CMK (cell line): ENCODE measurements at regions not wholly inside any gene's neighbourhood (a gene's known extent, or its start where the extent isn't known, plus 50 kb on each side); places are given as distances from the start of the nearest gene placed in this dataset.
"Not testable (repeated sequence)": the region's sequence is repeated elsewhere in the genome, so short reads cannot be mapped to it uniquely, and the experiment has no call there.

Experiments used
- DNase-seq: peaks from one replicate; pipeline ENCODE4 v3.0.0-alpha.2; 2010; ENCODE audit warnings: low read depth

- DNase-seq, result no peak
Measured at GRCh38 chr9:107836300-107836699, 346.7 kb upstream of the KLF4 start.

GRCh38 chr9:107833295-107833694 is 343.7 kb upstream of the KLF4 start:
- DNase-seq, result no peak

GRCh38 chr9:107832871-107833270 is 343.3 kb upstream of the KLF4 start:
- DNase-seq, result no peak

- no peak for DNase-seq
Measured at GRCh38 chr9:107830479-107830878, 340.9 kb upstream of the KLF4 start.

GRCh38 chr9:107827884-107828283 is 338.3 kb upstream of the KLF4 start:
- DNase-seq, result no peak

- DNase-seq, result no peak
Measured at GRCh38 chr9:107827304-107827703, 337.7 kb upstream of the KLF4 start.

- not testable (repeated sequence) for DNase-seq
Measured at GRCh38 chr9:107826688-107826983, 337.1 kb upstream of the KLF4 start.

- no peak for DNase-seq
Measured at GRCh38 chr9:107824556-107824955, 335.0 kb upstream of the KLF4 start.

GRCh38 chr9:107819772-107820565 is 330.4 kb upstream of the KLF4 start:
- no peak for DNase-seq

GRCh38 chr9:107818503-107818829 is 328.9 kb upstream of the KLF4 start:
- DNase-seq, result not testable (repeated sequence)

GRCh38 chr9:107817595-107818502 is 328.3 kb upstream of the KLF4 start:
- not testable (repeated sequence) for DNase-seq

GRCh38 chr9:107816561-107817021 is 327.0 kb upstream of the KLF4 start:
- no peak for DNase-seq

- no peak for DNase-seq
Measured at GRCh38 chr9:107815782-107816560, 326.4 kb upstream of the KLF4 start.

GRCh38 chr9:107813287-107813686 is 323.7 kb upstream of the KLF4 start:
- no peak for DNase-seq

GRCh38 chr9:107810461-107810961 is 320.9 kb upstream of the KLF4 start:
- DNase-seq, result no peak

- DNase-seq, result no peak
Measured at GRCh38 chr9:107809871-107810460, 320.4 kb upstream of the KLF4 start.

- DNase-seq, result no peak
Measured at GRCh38 chr9:107807183-107807582, 317.6 kb upstream of the KLF4 start.

GRCh38 chr9:107805201-107805600 is 315.6 kb upstream of the KLF4 start:
- DNase-seq, result no peak

GRCh38 chr9:107794259-107794658 is 304.7 kb upstream of the KLF4 start:
- DNase-seq, result no peak

GRCh38 chr9:107793541-107793940 is 304.0 kb upstream of the KLF4 start:
- DNase-seq, result no peak

- no peak for DNase-seq
Measured at GRCh38 chr9:107792596-107792995, 303.0 kb upstream of the KLF4 start.

GRCh38 chr9:107792006-107792405 is 302.4 kb upstream of the KLF4 start:
- DNase-seq, result no peak
